HL-60/S4 (cell line): ENCODE measurements at regions not wholly inside any gene's neighbourhood (a gene's known extent, or its start where the extent isn't known, plus 50 kb on each side); places are given as distances from the start of the nearest gene placed in this dataset.
"Not testable (repeated sequence)": the region's sequence is repeated elsewhere in the genome, so short reads cannot be mapped to it uniquely, and the experiment has no call there.

ENCODE experiments used
- in situ Hi-C: fragments of 300-500 bp; cut with MboI; formaldehyde crosslinking; loops from 2 replicates; pipeline ENCODE4 v1.14.3; 2022; ENCODE audit warnings: low sequenced_read_pairs

DNA sequence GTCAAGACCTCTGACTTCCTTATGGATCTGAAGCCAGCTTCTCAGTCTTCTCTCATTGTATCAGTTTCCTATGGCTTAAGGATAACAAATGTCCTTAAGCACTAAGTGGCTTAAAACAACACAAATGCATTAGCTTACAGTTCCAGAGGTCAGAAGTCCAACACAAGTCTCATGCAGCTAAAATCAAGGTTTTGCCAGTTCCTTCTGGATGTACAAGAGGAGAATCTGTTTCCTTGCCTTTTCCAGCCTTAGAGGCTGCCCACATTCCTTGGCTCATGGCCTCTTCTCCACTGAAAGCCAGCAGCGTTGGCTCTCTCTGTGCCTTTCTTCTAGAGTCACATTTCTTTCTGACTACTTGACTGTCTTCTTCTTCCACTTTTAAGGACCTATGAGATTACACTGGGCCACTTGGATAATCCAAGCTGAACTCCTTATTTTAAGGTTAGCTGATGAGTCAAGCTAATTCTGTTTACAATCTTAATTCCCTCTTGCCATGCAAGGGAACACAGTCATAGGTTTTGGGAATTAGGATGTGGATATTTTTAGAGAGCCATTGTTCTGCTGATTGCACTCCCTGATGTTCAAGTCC lies 179.0 kb downstream of the BCAS1 start:
- in situ Hi-C loops, result no loop called here

- in situ Hi-C loops, result no loop called here
These were observed 179.7 kb downstream of the BCAS1 start for GRCh38 chr20:53890443-53891305.

- in situ Hi-C loops, result no loop called here
These were observed 180.8 kb downstream of the BCAS1 start for GRCh38 chr20:53889411-53890148.

DNA sequence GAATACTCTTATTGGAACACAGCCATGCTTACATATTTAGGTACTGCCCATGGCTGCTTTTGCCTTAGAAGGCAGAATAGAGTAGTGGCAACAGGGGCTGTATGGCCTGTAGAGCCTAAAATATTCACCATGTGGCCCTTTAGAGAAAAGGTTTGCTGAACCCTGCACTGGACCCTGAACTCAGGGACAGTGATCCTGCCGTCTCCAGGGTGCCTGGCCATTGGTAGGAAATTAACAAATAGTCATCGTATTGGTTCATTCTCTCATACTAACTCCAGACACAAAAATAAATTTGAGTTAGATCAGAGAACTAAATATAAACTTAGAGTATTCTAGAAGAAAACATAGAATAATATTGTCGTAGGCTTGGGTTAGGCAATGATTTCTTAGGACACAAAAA lies 181.4 kb downstream of the BCAS1 start:
- in situ Hi-C loops, result no loop called here

GRCh38 chr20:53888510-53888909 lies 181.9 kb downstream of the BCAS1 start:
- in situ Hi-C loops, result no loop called here

DNA sequence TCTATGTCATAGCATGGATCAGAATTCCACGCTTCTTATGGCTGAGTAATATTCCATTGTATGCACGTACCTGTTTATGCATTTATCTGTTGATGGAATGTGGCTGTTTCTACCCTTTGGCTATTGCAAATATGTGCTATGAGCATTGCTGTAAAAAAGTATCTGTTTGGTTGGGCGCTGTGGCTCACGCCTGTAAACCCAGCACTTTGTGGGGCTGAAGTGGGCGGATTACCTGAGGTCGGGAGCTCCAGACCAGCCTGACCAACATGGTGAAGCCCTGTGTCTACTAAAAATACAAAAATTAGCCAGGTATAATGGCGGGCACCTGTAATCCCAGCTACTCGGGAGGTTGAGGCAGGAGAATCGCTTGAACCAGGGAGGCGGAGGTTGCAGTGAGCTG lies 182.4 kb downstream of the BCAS1 start:
- in situ Hi-C loops, result no loop called here

GRCh38 chr20:53884859-53885541 lies 185.4 kb downstream of the BCAS1 start:
- in situ Hi-C loops, result no loop called here

- in situ Hi-C loops, result no loop called here
These were observed 187.1 kb downstream of the BCAS1 start for GRCh38 chr20:53883098-53883911.

DNA sequence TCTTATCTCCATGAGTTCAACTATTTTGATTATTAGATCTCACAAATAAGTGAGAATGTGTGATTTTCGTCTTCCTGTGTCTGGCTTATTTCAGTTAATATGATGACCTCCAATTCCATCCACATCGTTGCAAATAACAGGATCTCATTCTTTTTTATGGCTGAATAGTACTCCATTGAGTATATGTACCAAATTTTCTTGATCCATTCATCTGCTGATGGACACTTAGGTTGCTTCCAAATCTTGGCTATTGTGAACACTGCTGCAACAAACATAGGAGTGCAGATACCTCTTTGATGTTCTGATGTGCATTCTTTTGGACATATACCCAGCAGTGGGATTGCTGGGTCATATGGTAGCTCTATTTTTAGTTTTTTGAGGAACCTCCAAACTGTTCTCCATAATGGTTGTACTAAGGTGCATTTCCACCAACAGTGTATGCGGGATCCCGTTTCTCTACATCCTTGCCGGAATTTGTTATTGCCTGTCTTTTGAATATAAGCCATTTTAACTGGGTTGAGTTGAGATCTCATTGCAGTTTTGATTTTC lies 187.9 kb downstream of the BCAS1 start:
- in situ Hi-C loops, result not testable (repeated sequence)

DNA sequence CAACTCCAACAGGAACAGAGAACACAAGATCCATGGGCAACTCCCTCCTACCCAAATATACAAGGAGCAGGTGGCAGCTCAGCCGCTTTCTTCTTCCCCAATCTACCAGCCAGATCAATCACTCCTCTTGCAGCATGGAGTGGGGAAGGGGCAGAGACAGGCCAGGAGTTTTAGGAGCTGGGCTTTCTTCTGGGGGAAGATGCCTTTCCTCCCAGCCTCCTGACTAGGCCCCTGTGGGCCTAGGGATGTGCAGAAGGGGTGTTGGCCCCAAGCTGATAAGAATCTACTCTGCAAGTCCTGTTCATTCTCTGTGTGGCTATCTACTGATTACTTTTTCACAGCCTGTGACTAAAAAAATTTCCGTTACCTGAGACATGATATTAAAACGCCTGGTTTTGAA lies 189.0 kb downstream of the BCAS1 start:
- in situ Hi-C loops, result no loop called here

DNA sequence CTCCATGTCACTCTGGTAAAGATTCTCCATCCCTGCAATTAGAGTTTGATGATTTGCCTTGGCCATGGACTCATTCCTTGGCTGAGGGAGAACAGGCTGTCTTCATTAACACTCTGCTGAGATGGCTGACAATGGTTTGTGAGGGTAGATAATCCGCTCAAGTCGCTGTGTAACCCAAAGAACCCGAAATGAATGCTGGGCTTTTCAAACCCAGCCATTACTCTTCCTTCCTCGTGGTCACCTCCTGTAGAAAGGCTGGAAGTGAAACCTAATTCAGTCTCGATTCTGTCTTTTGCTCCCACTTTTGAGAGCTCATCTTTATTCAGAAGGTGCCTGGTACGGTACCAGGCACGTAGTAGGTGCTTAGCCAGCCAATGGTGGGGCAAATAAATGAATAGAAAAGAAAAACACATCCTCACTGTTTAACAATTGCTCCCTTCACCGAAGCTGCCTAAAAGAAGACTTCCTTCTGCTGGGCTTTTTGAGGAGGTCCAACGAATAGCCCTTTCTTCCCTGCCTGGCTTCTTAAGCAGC lies 190.2 kb downstream of the BCAS1 start:
- in situ Hi-C loops, result no loop called here

DNA sequence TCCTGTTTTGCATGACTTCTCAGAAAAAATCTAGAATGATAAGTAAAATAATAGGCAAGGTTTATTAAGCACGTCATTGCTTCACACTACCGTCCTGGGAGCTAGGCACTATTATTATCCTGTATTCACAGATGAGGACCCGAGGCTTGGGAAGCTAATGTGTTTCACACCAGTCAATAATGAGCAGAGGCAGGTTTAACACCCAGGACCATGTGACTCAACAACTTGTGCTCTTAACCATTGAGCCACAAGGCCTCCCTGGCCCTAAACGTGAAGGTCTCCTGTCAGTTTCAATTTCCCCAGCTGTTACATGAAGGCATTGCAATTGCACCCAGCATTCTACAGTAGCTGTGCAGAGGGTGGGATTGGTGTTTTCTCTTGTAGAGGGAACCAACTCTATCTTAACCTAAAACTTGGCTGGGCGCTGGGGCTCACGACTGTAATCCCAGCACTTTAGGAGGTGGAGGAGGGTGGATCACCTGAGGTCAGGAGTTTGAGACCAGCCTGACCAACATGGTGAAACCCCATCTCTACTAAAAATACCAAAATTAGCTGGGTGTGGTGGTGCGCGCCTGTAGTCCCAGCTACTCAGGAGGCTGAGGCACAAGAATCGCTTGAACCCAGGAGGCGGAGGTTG lies 191.2 kb downstream of the BCAS1 start:
- in situ Hi-C loops, result no loop called here

DNA sequence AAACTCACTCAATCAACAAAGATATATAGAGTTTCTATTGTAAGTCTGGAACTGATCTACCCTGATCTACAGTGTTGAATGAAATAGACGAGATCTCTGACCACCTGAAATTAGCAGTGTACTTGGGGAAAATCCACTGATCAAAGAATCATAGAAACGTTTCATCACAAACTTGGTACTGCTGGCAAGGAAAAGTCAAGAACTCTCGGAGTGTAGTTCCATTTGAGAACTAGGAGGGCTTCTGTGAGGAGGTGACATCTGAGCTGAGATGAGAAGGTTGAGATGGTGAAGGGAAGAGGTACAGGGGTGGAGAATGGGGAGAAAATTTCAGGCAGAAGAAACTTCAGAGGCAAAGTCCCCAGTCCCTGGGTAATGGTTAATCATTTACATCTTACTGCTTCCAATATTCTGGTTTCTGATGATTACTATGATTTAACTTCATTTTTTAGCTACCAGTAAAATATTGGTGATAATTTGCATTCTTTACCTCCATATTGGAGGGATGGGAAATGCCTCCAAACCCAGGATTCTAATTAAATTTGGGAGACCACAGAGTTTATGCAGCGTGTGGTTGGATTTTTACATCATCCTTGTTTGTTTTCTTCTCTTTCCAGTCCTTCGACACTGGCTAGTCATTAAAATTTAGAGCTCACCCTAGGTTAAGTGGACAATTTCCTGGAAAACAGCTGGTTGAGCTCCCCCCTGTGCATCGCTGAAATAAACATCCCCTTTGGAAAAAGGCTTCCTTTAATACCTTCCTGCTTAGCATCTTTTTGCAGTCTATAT lies 191.9 kb downstream of the BCAS1 start:
- in situ Hi-C loops, result no loop called here

DNA sequence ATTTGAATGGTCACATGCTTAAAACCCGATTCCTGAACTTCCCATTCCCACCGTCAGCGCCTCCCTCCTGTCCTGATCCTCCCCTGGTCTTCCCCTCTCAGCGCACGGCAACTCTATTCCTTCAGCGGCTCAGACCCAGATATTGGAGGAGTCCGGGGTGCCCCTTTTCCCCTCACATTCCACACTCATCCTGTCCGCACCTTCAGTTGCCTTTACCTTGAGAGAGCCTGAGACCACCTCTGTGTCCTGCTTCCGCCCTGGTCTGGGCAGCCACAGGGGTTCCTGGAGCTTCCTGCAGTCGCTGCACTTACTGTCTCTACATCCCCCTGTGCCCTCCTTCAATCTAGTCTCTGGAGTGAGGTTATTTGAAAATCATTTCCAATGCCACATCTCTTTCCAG lies 193.4 kb downstream of the BCAS1 start:
- in situ Hi-C loops, result no loop called here

DNA sequence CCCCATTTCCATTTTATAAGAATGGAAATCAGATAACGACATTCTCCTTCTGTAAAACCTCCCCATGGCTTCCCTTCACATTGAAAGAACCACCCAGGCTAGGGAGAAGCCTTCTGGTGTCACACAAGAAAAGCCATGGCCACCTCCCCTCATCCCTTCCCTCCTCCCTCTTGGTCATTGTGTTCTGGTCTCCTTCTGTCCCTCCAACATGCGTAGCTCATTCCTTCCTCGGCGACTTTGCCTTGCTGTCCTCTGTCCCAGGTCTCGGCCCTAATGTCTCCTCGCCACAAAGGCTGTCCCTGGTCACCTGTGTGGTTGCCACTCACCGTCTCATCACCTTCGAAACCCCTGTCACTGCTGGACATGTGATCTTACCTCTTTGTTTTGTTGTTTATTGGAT lies 193.9 kb downstream of the BCAS1 start:
- in situ Hi-C loops, result no loop called here

DNA sequence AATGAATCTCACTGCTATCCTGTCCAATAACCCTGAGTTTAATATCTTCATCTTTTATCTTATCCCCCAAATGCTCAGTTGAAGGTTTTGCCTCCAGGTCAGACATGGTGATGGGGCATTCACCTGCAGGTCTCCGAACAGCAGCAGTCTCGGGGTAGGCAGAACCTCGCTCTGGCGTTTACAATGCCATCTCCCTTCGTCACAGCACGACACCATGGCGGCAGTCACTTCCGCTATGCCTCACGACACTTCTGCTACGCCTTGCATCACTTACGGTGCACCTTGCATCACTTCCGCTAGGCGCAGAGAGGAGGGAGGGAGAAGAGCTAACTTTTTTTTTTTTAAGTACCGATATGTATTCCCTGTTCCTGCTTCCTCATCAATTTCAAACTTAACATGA lies 194.9 kb downstream of the BCAS1 start:
- in situ Hi-C loops, result no loop called here

- in situ Hi-C loops, result no loop called here
These were observed 195.7 kb downstream of the BCAS1 start for GRCh38 chr20:53874706-53875105.

GRCh38 chr20:53874104-53874503 lies 196.3 kb downstream of the BCAS1 start:
- in situ Hi-C loops, result no loop called here

- in situ Hi-C loops, result no loop called here
These were observed 197.2 kb downstream of the BCAS1 start for GRCh38 chr20:53873230-53873604.
